SJCRH30 (cell line): ENCODE measurements at regions not wholly inside any gene's neighbourhood (a gene's known extent, or its start where the extent isn't known, plus 50 kb on each side); places are given as distances from the start of the nearest gene placed in this dataset.
"Not testable (repeated sequence)": the region's sequence is repeated elsewhere in the genome, so short reads cannot be mapped to it uniquely, and the experiment has no call there.

Experiments used
- DNase-seq, 2 experiments: peaks; one replicate each; pipeline ENCODE4 v3.0.0-alpha.2; 2015 to 2020
- H3K27ac ChIP-seq: fragments of 250-450 bp; sonication (Bioruptor Pico); 2 replicates; pipeline ENCODE4 v1.5.1; 2020; ENCODE audit warnings: mild to moderate bottlenecking, moderate library complexity
- H3K27me3 ChIP-seq: fragments of 250-450 bp; sonication (Bioruptor Pico); 2 replicates; pipeline ENCODE4 v1.5.1; 2020; ENCODE audit warnings: mild to moderate bottlenecking, moderate library complexity
- H3K36me3 ChIP-seq: fragments of 250-450 bp; sonication (Bioruptor Pico); 2 replicates; pipeline ENCODE4 v1.5.1; 2020; ENCODE audit warnings: mild to moderate bottlenecking, moderate library complexity
- H3K4me1 ChIP-seq: fragments of 250-450 bp; sonication (Bioruptor Pico); 2 replicates; pipeline ENCODE4 v1.5.1; 2020; ENCODE audit warnings: mild to moderate bottlenecking, moderate library complexity
- H3K4me3 ChIP-seq: fragments of 250-450 bp; sonication (Bioruptor Pico); 2 replicates; pipeline ENCODE4 v1.5.1; 2020; ENCODE audit warnings: mild to moderate bottlenecking, moderate library complexity
- H3K9me3 ChIP-seq: fragments of 250-450 bp; sonication (Bioruptor Pico); replicated peaks from 2 replicates; pipeline ENCODE4 v1.5.1; 2020; ENCODE audit warnings: mild to moderate bottlenecking, moderate library complexity

DNA sequence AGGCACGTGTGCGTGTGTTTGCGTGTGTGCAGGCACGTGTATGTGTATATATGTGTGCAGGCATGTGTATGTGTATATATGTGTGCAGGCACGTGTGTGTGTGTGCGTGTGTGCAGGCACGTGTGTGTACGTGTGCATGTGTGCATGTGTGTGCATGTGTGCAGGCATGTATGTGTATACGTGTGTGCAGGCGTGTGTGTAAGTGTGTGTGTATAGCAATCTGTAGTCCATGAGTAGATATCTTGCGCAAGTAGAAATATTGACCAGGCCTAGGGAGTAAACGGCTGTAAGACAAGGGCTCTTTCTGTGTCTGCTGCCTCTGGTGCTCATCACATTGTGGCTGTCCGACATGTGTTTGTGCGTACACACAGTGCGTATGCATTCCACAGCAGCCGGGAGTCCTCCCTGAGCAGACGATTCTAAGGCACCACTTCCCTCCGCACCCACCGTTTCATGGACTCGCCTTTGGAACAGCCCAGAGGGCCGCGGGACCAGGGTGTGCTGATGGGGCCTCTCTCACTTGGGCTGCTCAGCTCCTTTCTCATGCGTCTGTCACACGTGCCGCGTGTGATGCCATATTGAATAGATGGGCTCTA lies 167.6 kb downstream of the ERMARD start:
- Histone ChIP-seq H3K36me3 (no peaks in the 10 kb centered on the region), H3K4me1 (no peaks in the 10 kb centered on the region), H3K27me3 (no peaks in the 10 kb centered on the region), H3K9me3 (no peaks in the 10 kb centered on the region), H3K27ac (no peak overlapping the region), H3K4me3 (no peak overlapping the region)
- DNase-seq, result no peak

DNA sequence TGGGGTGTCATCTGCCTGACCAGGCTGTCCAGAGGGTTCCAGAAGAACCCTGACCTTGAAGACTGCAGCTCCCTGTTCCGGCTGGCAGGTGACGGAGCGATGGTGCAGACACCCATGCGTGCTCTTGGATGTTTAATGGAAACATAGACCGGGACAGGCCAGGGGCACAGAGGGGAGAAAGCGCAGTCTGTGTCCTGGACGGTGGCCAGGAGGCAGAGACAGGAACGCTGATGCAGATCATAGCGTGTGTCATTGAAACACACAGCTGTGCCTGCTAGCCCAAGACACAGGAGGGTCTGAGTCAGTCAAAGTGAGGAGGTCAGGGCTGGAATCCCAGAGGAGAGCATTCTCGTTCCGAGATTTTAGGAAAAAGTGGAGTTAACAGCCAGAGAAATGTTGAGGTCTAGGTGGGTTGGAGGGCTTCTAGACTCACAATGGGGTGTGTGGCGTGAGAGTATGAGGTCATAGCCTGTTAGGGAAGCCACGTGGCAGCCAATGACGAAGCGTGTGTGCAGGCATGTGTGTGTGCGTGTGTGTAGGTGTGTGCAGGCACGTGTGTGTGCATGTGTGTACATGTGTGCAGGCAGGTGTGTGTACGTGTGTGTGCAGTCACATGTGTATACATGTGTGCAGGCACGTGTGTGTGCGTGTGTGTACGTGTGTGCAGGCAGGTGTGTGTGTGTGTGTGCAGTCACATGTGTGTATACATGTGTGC lies 167.0 kb downstream of the ERMARD start:
- no peaks in the 10 kb centered on the region for H3K27me3 ChIP-seq
- no peaks in the 10 kb centered on the region for H3K9me3 ChIP-seq
- no peak overlapping the region for H3K27ac ChIP-seq
- DNase-seq, result no peak
- no peak overlapping the region for H3K4me3 ChIP-seq
- no peaks in the 10 kb centered on the region for H3K36me3 ChIP-seq
- no peaks in the 10 kb centered on the region for H3K4me1 ChIP-seq

DNA sequence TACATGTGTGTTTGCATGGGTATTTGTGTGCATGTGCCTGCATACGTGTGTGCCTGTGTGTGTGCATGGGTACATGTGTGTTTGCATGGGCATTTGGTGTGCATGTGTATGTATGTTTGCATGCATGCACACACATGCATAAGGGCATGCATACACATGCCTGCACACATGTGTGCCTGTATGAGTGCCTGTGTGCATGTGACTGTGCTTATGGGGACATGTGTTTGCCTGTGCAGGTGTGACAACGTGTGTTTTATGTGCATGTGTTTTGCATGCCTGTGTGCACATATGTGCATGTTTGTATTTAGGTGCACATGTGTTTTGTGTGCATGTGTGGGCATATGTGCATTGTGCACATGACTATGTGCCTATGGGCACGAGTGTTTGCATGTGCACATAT lies 165.7 kb downstream of the ERMARD start:
- H3K36me3 ChIP-seq, result no peaks in the 10 kb centered on the region
- no peaks in the 10 kb centered on the region for H3K27me3 ChIP-seq
- no peaks in the 10 kb centered on the region for H3K9me3 ChIP-seq
- DNase-seq, result no peak
- H3K4me1 ChIP-seq, result no peaks in the 10 kb centered on the region
- no peak overlapping the region for H3K27ac ChIP-seq
- no peak overlapping the region for H3K4me3 ChIP-seq

DNA sequence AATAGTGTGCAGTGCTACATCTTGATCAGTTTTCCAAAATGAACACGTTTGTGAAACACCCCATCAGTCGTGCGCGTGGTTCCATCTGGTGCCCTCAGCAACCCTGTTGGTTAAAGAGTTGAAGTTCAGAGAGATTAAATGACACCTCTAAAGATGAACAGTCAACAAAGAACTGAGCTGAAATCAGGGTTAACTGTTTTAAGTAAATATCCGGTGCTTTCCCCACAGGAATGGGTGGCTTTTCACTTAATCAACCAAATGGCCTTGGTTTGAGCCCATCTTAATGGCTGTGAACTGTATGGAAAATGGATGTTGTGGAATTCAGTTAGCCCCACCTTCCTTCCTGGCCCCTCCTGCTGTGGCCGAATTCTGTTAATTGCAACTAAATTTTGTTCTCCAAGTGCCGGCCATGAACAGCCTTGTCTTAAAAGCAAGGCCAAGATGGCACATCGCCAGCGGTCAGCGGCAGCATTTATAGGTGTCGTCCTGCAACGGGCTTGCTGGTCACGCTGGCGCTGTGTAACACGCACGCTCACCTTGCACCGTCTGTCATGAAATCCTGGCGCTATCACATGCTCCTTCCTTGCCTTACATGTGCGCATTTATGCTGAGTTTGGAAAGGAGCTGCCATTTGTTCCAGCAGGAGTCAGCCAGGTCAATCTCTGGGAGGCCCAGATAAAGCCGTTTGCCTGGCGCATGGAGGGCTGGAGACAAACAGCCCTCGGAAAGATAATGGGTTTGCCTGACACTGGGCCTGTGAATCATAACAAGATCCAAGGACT lies 164.5 kb downstream of the ERMARD start:
- DNase-seq, result no peak
- Histone ChIP-seq H3K27me3 (no peaks in the 10 kb centered on the region), H3K9me3 (no peaks in the 10 kb centered on the region), H3K4me3 (no peak overlapping the region), H3K27ac (no peak overlapping the region), H3K4me1 (no peaks in the 10 kb centered on the region), H3K36me3 (no peaks in the 10 kb centered on the region)

DNA sequence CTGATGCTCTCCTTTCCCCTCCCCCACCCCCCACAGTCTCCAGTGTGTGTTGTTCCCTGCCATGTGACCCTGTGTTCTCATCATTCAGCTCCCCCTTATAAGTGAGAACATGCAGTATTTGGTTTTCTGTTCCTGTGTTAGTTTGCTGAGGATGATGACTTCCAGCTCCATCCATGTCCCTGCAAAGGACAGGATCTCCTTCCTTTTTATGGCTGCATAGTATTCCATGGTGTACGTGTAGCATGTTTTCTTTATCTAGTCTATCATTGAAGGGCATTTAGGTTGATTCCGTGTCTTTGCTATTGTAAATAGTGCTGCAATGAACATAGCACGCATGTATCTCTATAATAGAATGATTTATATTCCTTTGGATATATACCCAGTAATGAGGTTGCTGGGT lies 162.3 kb downstream of the ERMARD start:
- not testable (repeated sequence) for H3K36me3 ChIP-seq, H3K4me3 ChIP-seq, H3K27ac ChIP-seq, H3K4me1 ChIP-seq, DNase-seq, H3K9me3 ChIP-seq, H3K27me3 ChIP-seq

DNA sequence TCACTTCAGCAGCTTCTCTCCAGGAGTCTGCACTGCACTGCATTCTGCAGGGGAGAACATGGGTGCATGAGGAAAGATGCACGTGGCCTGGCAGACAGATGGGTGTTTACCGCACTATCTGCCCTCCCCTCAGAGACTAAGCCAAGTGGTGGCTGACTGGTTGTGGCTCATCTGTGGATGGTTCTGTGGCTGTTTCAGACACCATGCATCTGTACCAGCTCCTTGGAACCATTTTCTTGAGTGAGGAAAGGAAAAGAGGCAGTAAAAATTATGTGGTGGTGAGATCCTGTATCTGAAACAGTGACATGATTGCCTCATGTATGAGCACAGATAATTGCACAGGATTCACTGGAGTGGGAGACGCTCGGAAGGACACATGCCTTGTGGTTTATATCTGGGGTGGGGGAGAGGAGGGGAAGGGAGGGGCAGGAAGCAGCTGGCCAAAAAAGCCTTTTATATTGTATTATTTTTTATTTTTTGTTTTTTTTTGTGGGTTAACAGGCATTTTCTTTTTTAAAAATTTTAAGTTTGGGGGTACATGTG lies 161.7 kb downstream of the ERMARD start:
- no peak for DNase-seq
- Histone ChIP-seq H3K36me3 (no peaks in the 10 kb centered on the region), H3K4me3 (no peak overlapping the region), H3K27ac (no peak overlapping the region), H3K9me3 (no peaks in the 10 kb centered on the region), H3K4me1 (no peaks in the 10 kb centered on the region), H3K27me3 (no peaks in the 10 kb centered on the region)

DNA sequence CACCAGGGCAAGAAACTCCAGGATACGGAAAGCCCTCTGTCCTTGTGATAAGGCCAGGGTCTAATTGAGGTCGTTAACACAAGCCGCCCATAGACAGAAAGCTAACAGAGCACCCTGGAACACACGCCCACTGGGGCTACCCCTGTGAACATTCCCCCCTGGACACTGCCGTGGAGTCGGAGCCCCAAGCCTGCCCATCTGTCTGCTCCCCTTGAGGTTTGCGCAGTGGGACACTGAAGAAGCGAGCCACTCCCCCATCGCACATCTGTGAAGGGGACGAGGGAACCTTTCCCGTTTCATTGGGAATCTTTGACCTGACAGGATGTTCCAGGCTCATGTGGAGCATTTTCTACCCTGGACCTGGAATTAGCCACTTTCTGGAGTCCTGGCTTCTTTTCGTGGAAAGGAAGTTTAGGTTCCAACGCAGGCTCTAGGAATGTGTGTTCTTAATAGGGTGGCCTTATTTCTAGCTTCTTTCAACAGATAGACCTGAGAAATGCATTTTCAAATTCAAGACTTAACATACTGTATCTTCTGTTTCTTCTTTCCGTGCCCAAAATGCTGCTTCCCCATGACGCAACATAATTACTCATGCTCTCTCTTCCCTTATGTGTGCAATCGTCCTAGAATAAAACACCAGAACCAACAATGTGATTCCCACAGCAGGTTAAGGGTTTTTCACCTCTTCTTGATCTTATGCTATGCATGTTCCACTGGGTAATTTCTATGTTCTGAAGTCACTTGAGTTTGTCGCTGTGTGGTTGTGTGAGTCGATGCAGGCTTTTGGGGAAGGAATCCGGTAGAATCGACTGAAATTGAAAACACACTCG lies 161.1 kb downstream of the ERMARD start:
- no peak overlapping the region for H3K27ac ChIP-seq
- H3K9me3 ChIP-seq, result no peaks in the 10 kb centered on the region
- H3K4me3 ChIP-seq, result no peak overlapping the region
- H3K27me3 ChIP-seq, result no peaks in the 10 kb centered on the region
- DNase-seq, result no peak
- no peaks in the 10 kb centered on the region for H3K4me1 ChIP-seq
- H3K36me3 ChIP-seq, result no peaks in the 10 kb centered on the region

DNA sequence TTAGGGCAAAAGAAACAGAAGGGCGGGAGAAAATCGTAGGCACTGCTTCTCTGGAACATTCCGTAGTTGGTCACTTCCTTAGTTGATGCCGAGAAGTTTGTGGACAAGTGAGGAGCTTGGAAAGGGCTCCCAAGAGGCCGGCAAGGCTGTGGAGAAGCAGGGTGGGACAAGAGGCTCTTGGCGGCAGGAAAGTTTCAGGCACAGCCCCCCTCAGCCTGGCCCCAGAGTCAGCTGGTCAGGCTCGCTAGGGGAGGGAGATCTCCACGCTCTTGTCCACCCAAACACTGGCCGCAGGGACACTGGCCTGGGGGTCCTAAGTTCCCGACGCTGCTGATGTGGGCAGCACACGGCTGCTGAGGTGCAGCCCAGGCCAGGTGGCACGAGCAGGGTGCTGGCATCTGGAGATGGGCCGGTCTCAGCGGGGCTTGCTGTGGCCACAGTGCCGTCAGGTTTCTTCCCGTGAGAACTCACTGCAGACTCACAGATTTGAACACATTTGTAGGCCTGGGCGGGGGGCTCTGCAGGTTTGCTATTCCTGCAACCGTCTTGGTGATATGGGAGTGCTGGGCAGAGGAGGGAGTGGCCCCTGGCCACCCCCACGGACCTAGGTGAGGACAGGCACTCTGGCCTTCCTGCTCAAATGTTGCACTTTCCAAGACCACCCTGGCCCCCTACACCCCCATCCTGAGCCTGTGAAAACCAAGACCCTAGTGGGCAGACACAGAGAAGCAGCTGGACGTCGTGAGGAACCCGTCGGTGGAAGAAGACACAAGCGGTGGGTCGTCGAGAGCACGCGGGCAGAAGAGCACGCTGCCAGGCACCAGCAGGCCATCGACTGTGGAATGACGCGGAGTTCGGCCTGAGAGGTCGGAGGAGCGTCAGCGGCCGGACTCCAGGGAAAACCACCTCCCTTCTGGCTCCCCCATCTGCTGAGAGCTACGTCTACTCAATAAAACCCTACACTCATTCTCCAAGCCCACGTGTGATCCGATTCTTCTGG lies 160.1 kb downstream of the ERMARD start:
- no peaks in the 10 kb centered on the region for H3K27me3 ChIP-seq
- no peaks in the 10 kb centered on the region for H3K4me1 ChIP-seq
- H3K36me3 ChIP-seq, result no peaks in the 10 kb centered on the region
- H3K9me3 ChIP-seq, result no peaks in the 10 kb centered on the region
- H3K4me3 ChIP-seq, result no peak overlapping the region
- no peak overlapping the region for H3K27ac ChIP-seq
- DNase-seq, result no peak

DNA sequence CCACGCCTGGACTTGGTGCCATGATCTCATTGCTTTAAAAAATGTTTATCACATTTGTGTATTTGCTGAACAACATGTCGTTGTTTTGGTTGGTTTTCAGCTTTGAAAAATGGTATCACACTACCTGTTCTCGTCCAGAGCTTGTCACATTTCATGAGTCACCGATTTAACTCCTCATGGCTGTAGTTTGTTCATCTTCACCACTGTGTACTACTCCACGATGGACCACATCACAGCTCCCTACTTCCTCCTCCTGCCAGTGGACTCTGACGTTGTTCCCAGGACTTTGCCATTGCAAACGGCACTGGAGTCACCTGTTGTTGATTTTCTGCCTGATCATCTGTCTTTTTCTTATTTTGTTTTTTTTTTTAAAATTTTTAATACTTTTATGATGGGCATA lies 157.7 kb downstream of the ERMARD start:
- Histone ChIP-seq H3K9me3 (no peaks in the 10 kb centered on the region), H3K36me3 (no peaks in the 10 kb centered on the region), H3K4me1 (no peaks in the 10 kb centered on the region)

DNA sequence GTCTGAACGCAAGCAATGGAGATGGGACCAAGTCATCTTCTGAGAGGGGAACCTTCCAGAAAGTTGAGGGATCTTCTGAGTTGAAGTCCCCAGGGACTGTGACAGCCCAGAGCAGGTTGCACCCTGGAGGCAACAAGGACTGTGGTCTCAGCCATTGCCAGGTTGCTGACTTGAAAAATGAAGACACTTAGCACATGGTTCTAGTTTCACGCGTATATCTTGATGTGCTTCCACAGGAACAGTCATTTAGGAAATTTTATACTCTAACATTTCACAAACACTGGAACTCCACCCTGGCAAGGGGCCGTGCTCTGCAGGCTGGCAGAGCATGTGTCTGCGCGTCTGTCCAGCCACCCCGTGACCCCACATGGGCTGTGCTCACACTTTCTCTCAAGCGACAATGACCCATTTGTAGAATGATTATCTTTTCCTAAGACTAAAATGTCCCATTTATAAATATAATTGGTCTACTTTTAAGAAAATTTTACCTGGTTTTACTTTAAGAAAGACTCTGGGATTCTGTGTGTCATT lies 157.0 kb downstream of the ERMARD start:
- Histone ChIP-seq H3K9me3 (no peaks in the 10 kb centered on the region), H3K4me1 (no peaks in the 10 kb centered on the region), H3K36me3 (no peaks in the 10 kb centered on the region), H3K4me3 (no peak overlapping the region), H3K27ac (no peak overlapping the region), H3K27me3 (no peaks in the 10 kb centered on the region)
- DNase-seq, result no peak

More for the DNA sequence above, 157.7 kb downstream of the ERMARD start:
- no peak overlapping the region for H3K4me3 ChIP-seq
- no peak overlapping the region for H3K27ac ChIP-seq
- no peaks in the 10 kb centered on the region for H3K27me3 ChIP-seq
- no peak for DNase-seq

DNA sequence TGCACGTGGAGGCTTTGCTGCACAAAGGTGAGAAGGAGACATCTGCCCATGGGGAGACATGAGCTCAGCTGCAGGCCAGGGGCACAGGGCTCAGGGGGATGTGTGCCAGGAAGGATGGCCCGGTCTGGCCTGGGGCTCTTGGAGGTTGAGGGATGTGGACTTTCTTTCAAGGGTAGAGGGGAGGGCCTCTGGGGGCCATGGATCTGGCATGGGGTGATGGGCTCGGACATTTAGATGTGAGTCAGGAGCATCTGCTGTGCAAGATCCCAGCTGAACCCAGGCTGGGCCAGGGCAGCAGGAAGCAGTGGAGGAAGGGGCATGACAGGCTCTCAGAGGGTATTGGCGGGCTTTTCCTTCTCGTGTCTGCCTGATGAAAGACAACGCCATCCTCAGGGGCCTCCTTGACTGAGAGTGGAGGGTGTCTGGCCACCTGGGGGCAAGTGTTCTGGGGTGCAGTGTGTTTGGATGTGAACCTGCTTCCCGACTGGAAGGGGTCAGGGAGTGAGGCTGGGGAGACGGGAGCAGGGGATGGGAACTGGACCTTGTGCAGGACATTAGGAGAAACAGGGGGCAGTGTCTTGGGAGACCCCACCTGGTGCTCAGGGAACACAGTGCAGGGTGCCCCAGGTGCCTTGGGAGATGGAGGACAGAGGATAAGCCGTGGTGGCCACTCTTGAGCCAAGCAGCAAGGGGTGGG lies 156.1 kb downstream of the ERMARD start:
- DNase-seq, result no peak
- H3K27ac ChIP-seq, result no peak overlapping the region
- no peaks in the 10 kb centered on the region for H3K36me3 ChIP-seq
- no peaks in the 10 kb centered on the region for H3K9me3 ChIP-seq
- no peak overlapping the region for H3K4me3 ChIP-seq
- H3K4me1 ChIP-seq, result no peaks in the 10 kb centered on the region
- H3K27me3 ChIP-seq, result no peaks in the 10 kb centered on the region

DNA sequence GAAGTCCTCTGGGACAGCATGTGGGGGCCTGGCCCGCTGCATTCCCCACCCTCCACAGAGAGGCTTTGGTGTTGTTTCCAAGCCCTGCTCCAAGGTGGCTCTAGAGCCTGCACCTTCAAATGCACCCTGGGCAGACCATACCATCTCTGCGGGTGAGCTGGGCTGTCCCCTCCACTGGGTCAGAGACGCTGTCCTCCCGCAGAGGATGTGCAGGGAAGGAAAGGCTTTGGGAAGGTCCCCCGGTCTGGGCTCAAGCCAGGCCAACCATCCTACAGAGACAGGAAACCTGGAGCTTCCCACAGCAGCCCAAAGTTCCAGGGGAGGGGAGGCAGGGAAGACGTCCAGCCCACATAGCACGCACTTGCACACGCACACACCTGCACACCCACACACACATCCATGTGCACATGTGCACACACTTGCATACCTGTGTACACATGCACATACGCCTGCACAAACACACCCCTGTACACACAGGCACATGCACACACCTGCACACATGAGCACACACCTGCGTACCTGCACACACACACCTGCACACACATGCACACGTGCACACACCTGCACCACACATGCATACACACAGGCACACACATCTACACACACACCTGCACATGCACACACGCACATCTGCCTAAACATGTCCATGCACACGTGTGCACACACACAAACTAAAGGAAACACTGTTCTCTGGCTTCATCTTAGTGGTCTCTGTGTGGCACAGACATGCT lies 155.4 kb downstream of the ERMARD start:
- Histone ChIP-seq H3K36me3 (no peaks in the 10 kb centered on the region), H3K27ac (no peak overlapping the region), H3K4me1 (no peaks in the 10 kb centered on the region), H3K4me3 (no peak overlapping the region), H3K9me3 (no peaks in the 10 kb centered on the region), H3K27me3 (no peaks in the 10 kb centered on the region)
- DNase-seq, result no peak
